Ammon's horn (tissue), 1 donor: ENCODE measurements at regions not wholly inside any gene's neighbourhood (a gene's known extent, or its start where the extent isn't known, plus 50 kb on each side); places are given as distances from the start of the nearest gene placed in this dataset.

ENCODE experiments used
- DNase-seq: peaks from one replicate; pipeline ENCODE4 v3.0.0-alpha.2; 2016; ENCODE audit warnings: low spot score

DNA sequence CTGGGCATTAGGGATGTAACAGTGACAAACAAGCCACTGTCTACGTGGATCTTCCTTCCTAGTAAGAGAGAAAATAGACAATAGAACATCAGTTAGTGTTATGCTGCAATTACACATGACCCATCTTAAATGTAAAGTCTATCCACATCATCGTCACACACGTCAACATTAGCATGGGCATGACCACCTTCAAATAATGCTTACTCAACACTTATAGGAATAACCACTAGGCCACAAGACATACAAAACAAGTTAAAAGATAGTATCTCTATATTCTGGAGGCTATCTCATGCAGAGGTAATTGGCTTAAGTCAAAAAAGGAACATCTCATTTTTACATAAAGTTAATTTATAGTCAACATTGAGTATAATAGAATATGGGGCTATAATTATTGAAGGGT, 156.5 kb downstream of the MOXD1 start:
- DNase-seq = no peak

DNA sequence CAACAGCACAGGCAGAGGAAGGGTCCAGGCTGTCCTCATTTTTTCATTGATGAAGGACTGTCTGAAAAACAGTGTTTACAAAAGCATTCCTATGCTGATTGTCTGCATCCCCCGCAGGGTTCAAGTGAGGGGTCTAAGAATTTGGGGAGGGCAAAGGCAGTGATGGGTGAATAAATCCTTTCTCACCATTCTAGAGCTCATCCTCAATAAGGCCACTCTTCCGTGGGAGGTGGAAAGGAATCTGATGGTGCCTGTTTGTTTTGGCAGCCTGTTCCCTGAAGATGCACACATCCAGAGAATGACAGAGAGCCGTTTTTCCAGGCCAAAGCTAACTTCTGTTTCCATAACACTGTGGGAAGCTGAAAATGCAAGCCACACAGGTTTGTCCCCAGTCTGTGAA, 164.5 kb downstream of the MOXD1 start:
- DNase-seq = no peak

DNA sequence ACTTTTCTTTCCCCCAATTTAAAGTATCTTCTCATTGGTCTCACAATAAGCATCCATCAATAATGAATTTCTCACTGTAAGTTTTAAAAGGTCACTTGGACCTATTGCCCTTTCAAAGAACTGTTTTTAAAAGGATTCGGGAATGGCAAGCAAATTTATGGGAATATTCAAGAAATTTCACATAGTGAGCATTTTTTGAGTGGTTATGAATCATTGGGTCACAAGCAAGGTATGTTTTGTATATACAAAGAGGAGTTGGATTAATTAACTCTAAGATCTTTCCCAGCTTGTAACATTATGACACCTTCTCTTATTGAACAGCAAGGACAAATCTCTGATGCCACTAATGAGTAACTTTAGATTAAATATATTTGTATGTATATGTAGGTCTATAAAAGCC, 165.0 kb downstream of the MOXD1 start:
- DNase-seq = no peak

DNA sequence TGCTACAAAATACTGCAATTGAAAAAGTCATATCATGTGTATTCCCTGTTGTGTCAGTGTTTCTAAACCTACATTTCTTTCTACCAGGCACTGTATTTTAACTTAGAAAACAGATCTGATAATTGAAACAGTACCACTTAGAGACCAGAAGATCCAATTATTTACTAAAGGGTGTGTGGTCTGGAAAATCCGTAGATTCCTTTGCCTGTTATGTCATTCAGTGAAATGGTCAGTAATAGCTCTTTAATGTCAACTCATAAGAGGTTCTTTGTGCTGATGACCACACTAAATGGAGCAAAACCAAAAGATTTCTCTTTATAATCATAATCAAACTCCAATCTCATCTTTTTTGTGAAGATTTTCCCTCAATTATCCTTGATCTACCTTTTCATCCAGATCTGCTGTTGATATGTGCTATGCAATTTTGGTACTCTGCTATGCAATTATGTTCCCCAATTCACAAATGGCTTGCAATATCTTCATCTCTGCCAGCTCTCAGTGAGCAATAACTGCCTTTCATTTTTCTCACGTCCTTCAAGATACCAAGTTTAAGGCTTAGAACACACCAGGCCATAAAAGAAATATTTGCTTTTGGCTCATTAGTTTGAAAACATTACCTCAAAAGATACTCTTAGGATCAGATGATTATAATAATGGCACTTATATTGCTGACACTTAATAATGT, 165.5 kb downstream of the MOXD1 start:
- no peak for DNase-seq

DNA sequence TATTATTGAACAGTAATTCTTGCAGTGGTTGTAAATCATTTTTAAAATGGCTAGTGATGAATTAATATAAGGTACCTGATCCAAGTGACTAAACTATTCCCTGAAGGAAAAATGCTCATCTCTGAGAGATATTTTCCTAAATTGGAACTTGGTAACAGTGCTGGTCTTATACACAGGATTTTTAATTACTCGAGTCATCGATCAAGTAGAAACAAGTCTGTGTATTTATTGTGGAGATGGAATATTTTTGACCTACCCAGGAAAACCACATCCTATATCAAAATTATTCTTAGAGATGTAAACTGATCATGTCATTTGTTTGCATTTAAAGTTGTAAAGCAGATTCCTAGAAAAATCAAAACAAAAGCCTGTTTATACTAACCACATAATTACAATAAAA, 166.9 kb downstream of the MOXD1 start:
- no peak for DNase-seq

DNA sequence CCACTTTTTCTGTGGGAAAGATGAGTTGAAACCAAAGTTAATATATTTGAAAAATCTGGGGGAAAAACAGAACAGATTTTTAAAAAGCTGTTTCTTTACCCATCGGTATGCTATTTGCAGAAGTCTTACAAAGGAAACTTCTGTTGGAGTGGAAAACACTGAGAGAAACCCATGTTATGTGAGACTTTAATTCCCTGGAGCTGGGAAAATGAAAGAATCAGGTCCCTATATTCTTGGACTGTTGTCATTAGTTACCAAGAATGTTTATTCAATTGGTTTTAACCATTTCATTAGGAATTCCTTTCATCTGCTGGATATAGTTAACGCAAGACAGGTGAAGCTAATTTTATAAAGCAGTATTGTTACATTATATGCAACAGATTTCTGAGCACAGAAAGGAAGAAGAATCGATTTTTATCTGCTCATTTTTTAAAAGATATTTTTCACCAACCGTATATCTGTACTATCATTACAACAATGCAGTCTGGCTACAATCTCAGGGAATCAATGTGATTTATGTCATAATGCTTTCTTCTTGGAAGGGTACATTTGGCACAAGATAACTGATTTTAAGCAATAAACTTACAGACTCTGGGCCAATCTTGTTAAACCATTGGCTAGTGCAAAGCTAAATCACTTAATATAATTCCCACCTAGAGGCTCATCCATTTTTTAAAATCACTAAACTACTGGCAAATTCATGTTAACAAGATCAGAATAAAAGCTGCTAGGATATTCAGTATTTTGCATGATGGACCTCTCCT, 170.0 kb downstream of the MOXD1 start:
- no peak for DNase-seq

DNA sequence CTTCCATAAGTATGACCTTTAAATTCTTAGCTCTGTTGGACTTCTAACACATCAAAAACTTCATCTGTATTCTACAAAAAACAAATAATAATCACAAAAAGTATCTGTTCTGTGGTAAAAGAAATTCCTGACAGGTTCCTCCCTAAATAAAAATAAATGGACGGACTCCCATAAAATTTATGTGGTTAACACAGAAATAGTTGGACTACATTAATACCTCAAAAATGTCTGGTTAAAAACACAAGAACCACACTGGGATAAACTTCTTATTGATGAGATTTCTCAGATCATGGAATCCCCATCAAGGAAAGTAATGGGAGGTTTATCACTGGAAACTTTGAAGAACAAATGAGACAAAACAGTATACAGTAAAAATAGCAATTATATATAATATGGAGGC, 172.4 kb downstream of the MOXD1 start:
- DNase-seq = no peak

DNA sequence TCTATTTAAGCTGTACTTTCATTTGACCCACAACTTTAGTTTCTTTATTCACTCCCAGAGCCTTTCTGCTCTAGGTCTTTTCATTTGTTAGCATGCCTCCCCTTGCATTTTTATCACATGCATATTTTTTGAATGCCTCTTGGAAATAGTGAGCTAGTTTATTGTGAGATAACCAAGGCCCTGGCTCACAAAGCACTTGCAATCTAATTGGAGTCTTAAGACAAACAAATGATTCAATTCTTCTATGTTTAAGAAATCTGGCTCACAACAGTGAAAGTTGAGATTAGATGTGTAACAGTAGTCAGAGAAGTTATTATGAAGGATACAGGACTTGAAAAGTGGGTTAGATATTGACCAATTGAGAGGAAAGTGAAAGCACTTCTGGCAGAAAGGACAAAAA, 173.4 kb downstream of the MOXD1 start:
- no peak for DNase-seq

DNA sequence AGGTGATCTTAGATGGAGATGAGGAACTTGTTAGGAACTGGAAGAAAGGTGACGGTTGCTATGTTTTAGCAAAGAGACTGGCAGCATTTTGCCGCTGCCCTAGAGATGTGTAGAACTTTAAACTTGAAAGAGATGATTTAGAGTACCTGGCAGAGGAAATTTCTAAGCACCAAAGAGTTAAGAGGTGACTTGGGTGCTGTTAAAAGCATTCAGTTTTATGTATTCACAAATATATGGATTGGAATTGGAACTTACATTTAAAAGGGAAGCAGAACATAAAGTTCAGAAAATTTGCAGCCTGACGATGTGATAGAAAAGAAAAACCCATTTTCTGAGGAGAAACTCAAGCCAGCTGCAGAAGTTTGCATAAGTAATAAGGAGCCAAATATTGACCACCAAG, 176.3 kb downstream of the MOXD1 start:
- no peak for DNase-seq

DNA sequence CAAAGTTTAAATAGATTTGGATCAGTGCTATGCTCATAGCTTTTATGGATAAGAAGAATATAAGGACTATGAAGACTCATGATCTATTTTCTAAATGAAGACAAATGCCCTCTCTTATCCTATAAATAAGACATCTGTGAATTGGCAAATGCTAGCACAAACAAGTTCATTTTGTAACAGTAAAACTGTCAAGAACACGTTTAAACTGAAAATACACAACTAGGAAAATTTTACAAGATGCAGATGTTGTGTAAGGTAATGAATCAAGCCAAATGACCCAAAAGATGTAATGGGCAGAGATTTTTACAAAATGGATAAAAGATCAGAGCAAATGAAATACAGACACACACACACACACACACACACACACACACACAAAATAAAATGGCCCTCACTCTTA, 180.5 kb downstream of the MOXD1 start:
- no peak for DNase-seq

DNA sequence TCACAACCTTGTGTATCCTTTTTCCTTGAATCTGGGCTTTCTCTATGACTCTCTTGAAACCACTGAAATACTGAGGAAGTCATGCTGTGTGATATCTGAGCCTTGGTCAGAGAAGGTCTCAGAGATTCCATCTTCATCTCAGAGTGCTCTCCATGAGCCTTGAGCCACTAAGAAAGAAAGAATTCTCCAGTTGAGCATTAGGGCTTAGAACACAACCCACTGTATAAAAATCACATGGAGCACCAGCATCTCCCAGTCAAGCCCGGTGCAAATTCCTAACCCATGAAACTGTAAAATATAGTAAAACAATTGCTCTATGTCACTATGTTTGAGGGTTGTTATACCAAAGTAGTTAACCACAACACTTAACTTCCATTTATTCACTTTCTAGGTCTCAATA, 181.4 kb downstream of the MOXD1 start:
- DNase-seq = no peak

DNA sequence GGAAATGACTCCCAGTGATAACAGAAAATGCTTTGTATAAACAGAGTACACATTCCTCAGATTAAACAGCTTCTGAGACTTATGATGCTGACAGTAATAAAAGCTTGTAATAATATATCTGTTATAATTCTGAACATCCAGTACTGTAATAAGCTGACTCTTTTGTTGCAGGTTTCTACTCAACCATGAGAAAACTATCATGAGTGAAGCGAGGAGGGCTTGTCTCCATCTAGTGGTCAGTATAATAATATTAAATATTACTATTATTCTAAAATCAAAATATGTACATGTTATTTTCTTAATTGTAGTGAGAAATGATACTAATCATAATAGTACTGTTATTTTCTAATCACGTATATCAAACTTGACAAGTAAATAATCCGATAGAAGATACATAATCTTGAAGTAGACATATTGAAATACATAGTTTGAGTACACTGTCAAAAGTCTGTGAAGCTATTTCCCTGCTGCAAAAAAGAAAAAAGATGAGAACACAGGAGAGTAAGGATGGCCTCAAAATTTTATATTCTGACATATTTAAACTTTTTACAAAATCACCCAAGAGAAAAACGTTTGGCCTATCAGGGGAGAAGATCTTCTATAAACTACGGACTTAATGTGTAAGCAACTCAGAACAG, 183.1 kb downstream of the MOXD1 start:
- DNase-seq = peak; percentile 4

DNA sequence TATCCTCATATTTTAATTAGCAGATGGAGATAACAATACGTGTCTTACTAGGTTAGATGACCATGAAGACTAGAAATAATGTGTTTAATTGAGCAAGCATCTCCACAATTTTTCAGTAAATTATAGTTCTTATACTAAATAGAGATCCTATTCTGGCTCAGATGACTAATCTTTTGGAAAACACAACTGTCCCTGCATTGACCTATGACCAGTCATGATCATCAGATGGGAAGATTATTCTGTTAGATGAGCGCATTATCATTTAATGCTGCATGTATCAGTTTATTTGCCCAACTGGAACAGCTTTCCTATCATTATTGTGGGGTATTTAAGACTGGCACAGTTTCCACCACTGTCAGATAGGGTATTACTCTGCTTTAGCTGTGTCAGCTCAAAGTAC, 185.5 kb downstream of the MOXD1 start:
- no peak for DNase-seq

DNA sequence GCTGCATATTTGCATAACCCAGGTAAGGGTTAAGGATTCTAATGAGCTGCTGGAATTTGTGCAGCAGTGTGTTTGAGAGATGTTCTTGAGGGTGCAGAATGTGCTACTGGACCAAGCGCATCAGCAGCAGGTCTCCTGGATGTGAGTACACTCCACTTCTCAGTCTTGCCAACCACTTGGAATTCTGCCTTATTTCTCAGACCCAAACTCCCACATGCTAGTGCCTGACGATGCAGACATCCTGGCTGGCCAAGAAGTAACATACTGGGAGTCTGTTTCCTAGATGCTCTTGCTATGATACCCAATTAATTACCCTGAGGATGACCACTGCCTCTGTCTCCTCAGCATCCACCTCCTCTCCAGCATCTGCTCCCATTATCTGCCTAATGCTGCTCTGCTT, 186.6 kb downstream of the MOXD1 start:
- peak; percentile 17 for DNase-seq

DNA sequence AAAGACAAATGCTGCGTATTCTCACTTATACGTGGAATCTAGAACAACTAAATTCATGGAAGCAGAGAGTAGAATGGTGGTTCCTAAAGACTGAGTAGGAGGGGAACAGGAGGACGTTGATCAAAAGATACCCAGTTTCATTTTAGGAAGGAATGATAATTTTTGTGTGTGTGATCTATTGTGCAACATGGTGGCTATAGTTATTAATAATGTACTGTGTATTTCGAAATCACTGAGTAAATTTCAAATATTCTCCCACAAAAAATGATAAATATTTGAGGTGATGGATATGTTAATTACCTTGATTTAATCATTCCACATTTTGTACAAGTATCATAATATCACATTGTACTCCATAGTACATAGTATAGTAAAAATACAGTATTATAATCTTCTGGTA, 187.5 kb downstream of the MOXD1 start:
- no peak for DNase-seq

DNA sequence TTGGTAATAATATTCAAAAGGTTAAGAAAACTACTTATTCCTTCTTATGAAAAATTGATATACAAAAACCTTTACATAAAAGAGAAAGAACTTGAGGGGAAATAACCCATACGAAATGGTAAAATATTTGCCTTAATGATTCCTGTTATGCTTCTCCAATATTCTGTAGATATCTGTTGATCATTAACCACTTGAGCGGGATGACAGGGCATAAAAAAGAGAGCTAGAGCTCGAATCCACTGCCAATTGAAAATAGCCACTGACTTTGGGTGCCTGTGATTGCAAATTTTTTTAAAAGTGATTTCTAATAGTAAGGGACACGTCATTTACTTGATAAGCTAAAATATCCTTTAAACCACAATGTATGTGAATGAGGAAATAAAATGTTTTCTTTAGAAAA, 188.1 kb downstream of the MOXD1 start:
- DNase-seq = no peak

DNA sequence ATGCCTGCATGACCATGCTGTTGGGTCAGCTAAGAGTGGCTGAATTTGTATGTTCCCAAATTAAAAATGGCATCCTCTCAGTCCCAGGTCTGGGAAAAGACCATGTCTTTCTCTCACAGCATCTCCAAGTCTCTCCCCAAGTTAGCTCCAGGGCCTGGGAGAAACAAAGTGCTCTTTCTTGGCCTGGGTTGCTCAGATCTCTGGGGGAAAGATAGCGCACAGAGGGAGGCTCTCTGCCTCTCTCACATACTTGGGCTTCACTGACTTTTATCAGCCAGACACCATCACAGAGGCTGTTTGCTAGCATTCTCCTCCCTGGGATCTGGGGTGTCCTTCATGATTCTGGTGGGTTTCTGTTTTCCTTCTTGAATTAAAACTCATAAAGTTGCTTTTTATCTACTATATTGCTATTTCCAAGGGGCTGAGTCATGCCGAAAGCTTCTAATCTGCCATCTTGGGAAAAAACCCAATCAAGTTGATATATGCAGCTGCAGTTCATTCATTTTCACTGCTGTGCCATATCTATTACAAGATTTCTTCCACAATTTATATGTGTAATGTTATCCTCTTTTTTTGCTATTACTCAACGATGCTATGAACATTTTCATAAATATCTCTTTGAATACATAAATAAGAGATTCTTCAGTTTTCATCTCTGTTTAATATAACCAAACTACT, 190.2 kb downstream of the MOXD1 start:
- DNase-seq = no peak

DNA sequence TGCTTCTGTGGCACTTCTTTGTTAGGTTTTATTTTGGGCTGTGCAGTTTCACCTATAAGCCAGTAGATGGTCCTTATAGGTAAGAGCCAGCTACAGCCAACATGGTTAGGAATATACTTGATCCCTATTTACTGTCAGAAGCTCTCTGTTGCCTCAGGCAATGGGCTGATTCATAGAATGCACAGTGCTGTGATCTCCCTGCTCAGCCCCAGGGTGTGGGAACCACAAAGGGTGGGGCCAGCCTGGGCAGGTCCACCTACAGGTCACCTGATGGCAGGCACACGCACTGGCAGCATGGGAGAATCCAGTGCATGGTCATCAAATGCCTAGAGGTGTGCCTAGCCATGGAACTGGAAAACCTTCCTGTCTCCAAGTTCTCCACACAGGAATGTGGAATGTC, 191.9 kb downstream of the MOXD1 start:
- DNase-seq = no peak

DNA sequence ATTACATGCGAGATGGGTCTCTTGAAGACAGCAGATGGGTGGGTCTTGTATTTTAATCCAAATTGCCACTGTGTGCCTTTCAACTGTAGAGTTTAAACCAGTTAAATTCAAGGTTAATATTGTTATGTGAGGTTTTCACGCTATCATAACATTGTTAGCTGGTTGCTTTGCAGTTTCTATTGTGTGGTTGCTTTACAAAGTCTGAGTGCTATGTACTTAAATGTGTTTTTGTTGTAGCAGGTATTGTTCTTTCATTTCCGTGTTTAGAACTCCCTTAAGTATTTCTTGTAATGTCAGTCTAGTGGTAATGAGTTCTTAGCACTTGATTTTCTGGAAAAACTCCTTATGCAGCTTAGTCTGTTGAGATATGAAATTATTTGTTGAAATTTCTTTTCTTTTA, 193.3 kb downstream of the MOXD1 start:
- no peak for DNase-seq

DNA sequence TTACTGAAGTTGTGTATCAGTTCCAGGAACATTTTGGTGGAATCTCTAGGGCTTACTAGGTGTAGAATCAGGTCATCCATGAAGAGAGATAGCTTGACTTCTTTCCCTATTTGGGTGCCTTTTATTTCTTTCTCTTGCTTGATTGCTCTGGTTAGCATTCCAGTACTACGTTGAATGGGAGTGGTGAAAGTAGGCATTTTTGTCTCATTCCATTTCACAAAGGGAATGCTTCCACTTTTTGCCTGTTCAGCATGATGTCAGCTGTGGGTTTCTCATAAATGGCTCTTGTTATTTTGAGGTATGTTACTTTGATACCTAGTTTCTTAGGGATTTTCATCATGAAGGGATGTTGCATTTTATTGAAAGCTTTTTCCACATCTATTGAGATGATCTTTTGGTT, 195.3 kb downstream of the MOXD1 start:
- DNase-seq = no peak

DNA sequence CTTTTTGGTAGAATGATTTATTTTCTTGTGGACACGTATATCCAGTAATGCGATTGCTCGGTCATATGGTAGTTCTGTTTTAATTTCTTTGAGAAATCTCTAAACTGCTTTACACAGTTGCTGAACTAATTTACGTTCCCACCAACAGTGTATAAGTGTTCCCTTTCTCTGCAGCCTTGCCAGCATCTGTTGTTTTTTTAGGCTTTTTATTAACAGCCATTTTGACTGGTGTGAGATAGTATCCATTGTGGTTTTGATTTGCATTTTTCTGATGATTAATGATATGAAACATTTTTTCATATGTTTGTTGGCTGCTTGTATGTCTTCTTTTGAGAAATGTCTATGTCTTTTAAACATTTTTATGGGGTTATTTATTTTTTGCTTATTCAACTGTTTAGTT, 196.7 kb downstream of the MOXD1 start:
- no peak for DNase-seq

DNA sequence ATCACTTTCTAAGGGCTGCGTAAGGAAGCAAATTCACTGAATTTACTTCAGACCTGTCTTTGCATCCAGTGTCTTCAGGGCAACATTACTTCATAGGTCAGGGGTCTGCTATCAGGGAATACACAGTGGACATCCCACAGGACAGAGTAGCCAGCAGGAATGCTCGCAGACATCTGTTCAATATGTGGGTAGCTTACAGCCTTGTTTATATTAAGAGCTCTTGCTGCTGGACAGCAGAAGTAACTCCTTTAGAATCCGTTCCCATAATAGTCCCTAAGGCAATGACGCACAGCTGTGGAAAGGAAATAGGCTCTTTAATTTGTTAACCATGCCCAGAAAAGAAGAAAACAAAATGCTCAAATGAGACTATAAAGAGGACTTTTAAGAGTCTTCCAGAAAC, 198.7 kb downstream of the MOXD1 start:
- DNase-seq = no peak

DNA sequence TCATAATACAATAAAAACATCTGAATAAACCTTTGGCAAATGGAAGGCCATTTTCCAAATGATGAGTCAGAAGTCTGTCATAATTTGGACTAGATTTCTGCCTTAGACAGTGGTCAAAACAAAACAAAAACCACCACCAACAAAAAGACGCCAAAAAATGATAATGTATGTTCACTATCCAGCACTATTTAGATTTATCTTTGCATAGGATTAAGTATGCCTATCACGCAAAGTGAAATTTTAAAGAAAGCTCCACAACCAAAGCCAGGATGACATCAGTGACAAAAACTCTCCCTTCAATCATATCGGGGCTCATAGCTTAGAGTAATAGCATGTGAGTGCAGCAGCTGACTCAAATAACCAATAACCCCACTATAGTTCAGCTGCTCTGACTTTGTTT, 201.9 kb downstream of the MOXD1 start:
- no peak for DNase-seq
